Activated CD4-positive, alpha-beta T cell treated with anti-CD3 and anti-CD28 coated beads, Interleukin-2, amount 10 ng/mL, durations not matched to agents 24 days and 14 days (primary cell): ENCODE measurements at regions not wholly inside any gene's neighbourhood (a gene's known extent, or its start where the extent isn't known, plus 50 kb on each side); places are given as distances from the start of the nearest gene placed in this dataset.
"Not testable (repeated sequence)": the region's sequence is repeated elsewhere in the genome, so short reads cannot be mapped to it uniquely, and the experiment has no call there.

Experiments used
- DNase-seq: peaks from one replicate; pipeline ENCODE4 v3.0.0; 2022
- H3K27ac Mint-ChIP-seq: one replicate; pipeline ENCODE4 v1.8.0; 2022; ENCODE audit warnings: mild to moderate bottlenecking, mixed read lengths
- H3K27me3 Mint-ChIP-seq: one replicate; pipeline ENCODE4 v1.8.0; 2022; ENCODE audit warnings: mixed read lengths
- H3K36me3 Mint-ChIP-seq: one replicate; pipeline ENCODE4 v1.8.0; 2022; ENCODE audit warnings: low read depth, mild to moderate bottlenecking, mixed read lengths
- H3K4me1 Mint-ChIP-seq: one replicate; pipeline ENCODE4 v1.8.0; 2021; ENCODE audit warnings: mixed read lengths
- H3K4me3 Mint-ChIP-seq: one replicate; pipeline ENCODE4 v1.8.0; 2022; ENCODE audit warnings: mild to moderate bottlenecking, moderate library complexity, mixed read lengths
- H3K9me3 Mint-ChIP-seq: one replicate; pipeline ENCODE4 v1.8.0; 2021; ENCODE audit warnings: mixed read lengths
- intact Hi-C: fragments of 100-400 bp; cut with micrococcal nuclease; formaldehyde crosslinking; loops from one replicate; pipeline ENCODE4 v1.15.1; 2023

- H3K27ac Mint-ChIP-seq = no peak overlapping the region
- no peak overlapping the region for H3K4me3 Mint-ChIP-seq
- no peaks in the 10 kb centered on the region for H3K4me1 Mint-ChIP-seq
Measured at GRCh38 chr4:103397541-103397940, 199.4 kb upstream of the CENPE start.

GRCh38 chr4:103387508-103388011 is 189.4 kb upstream of the CENPE start:
- H3K4me3 Mint-ChIP-seq, intact Hi-C loops, H3K27ac Mint-ChIP-seq, H3K36me3 Mint-ChIP-seq, H3K9me3 Mint-ChIP-seq, DNase-seq, H3K4me1 Mint-ChIP-seq, H3K27me3 Mint-ChIP-seq: not testable (repeated sequence)

More at GRCh38 chr4:103397541-103397940, 199.4 kb upstream of the CENPE start:
- intact Hi-C loops = no loop called here
- no peaks in the 10 kb centered on the region for H3K27me3 Mint-ChIP-seq
- DNase-seq = no peak
- no peaks in the 10 kb centered on the region for H3K36me3 Mint-ChIP-seq
- H3K9me3 Mint-ChIP-seq = no peaks in the 10 kb centered on the region

- H3K9me3 Mint-ChIP-seq, H3K4me3 Mint-ChIP-seq, DNase-seq, H3K27me3 Mint-ChIP-seq, H3K36me3 Mint-ChIP-seq, intact Hi-C loops, H3K27ac Mint-ChIP-seq, H3K4me1 Mint-ChIP-seq: not testable (repeated sequence)
Measured at GRCh38 chr4:103385565-103385964, 187.4 kb upstream of the CENPE start.

GRCh38 chr4:103375278-103375677 is 177.1 kb upstream of the CENPE start:
- no peak for DNase-seq
- no peak overlapping the region for H3K27ac Mint-ChIP-seq
- H3K27me3 Mint-ChIP-seq = no peaks in the 10 kb centered on the region
- no peaks in the 10 kb centered on the region for H3K36me3 Mint-ChIP-seq
- no peak overlapping the region for H3K4me3 Mint-ChIP-seq
- intact Hi-C loops = no loop called here
- no peaks in the 10 kb centered on the region for H3K4me1 Mint-ChIP-seq
- H3K9me3 Mint-ChIP-seq = no peaks in the 10 kb centered on the region

GRCh38 chr4:103374758-103375157 is 176.6 kb upstream of the CENPE start:
- Mint-ChIP-seq H3K4me3 (no peak overlapping the region), H3K36me3 (no peaks in the 10 kb centered on the region), H3K27ac (no peak overlapping the region), H3K4me1 (no peaks in the 10 kb centered on the region), H3K27me3 (no peaks in the 10 kb centered on the region), H3K9me3 (no peaks in the 10 kb centered on the region)
- intact Hi-C loops = no loop called here
- DNase-seq = no peak

- Mint-ChIP-seq H3K9me3 (no peaks in the 10 kb centered on the region), H3K27ac (no peak overlapping the region), H3K4me1 (no peaks in the 10 kb centered on the region), H3K36me3 (no peaks in the 10 kb centered on the region), H3K27me3 (no peaks in the 10 kb centered on the region), H3K4me3 (no peak overlapping the region)
- intact Hi-C loops = no loop called here
- DNase-seq = no peak
Measured at GRCh38 chr4:103374306-103374705, 176.2 kb upstream of the CENPE start.

- H3K9me3 Mint-ChIP-seq = no peaks in the 10 kb centered on the region
- no peaks in the 10 kb centered on the region for H3K36me3 Mint-ChIP-seq
- no peak overlapping the region for H3K4me3 Mint-ChIP-seq
- no peak for DNase-seq
- intact Hi-C loops = no loop called here
- no peaks in the 10 kb centered on the region for H3K27me3 Mint-ChIP-seq
- no peak overlapping the region for H3K27ac Mint-ChIP-seq
- H3K4me1 Mint-ChIP-seq = no peaks in the 10 kb centered on the region
Measured at GRCh38 chr4:103372002-103372558, 173.9 kb upstream of the CENPE start.

GRCh38 chr4:103370336-103370735 is 172.2 kb upstream of the CENPE start:
- H3K36me3 Mint-ChIP-seq = no peaks in the 10 kb centered on the region

GRCh38 chr4:103365285-103365684 is 167.1 kb upstream of the CENPE start:
- H3K36me3 Mint-ChIP-seq = no peaks in the 10 kb centered on the region
- H3K9me3 Mint-ChIP-seq = no peaks in the 10 kb centered on the region
- no peaks in the 10 kb centered on the region for H3K27me3 Mint-ChIP-seq
- no peak overlapping the region for H3K27ac Mint-ChIP-seq
- intact Hi-C loops = no loop called here
- DNase-seq = no peak
- no peak overlapping the region for H3K4me3 Mint-ChIP-seq
- H3K4me1 Mint-ChIP-seq = no peaks in the 10 kb centered on the region

More at GRCh38 chr4:103370336-103370735, 172.2 kb upstream of the CENPE start:
- intact Hi-C loops = no loop called here
- H3K27me3 Mint-ChIP-seq = no peaks in the 10 kb centered on the region
- H3K27ac Mint-ChIP-seq = no peak overlapping the region
- no peak for DNase-seq
- no peaks in the 10 kb centered on the region for H3K9me3 Mint-ChIP-seq
- H3K4me1 Mint-ChIP-seq = no peaks in the 10 kb centered on the region
- H3K4me3 Mint-ChIP-seq = no peak overlapping the region

- H3K27ac Mint-ChIP-seq = no peak overlapping the region
- intact Hi-C loops = no loop called here
- peaks cover 7% of the 10 kb centered on the region for H3K9me3 Mint-ChIP-seq
Measured at GRCh38 chr4:103364083-103364482, 165.9 kb upstream of the CENPE start.

GRCh38 chr4:103361926-103362325 is 163.8 kb upstream of the CENPE start:
- no peaks in the 10 kb centered on the region for H3K36me3 Mint-ChIP-seq
- no peak for DNase-seq
- no peaks in the 10 kb centered on the region for H3K4me1 Mint-ChIP-seq
- intact Hi-C loops = no loop called here
- H3K9me3 Mint-ChIP-seq = peaks cover 8% of the 10 kb centered on the region
- no peak overlapping the region for H3K4me3 Mint-ChIP-seq
- no peaks in the 10 kb centered on the region for H3K27me3 Mint-ChIP-seq
- no peak overlapping the region for H3K27ac Mint-ChIP-seq

More at GRCh38 chr4:103364083-103364482, 165.9 kb upstream of the CENPE start:
- Mint-ChIP-seq H3K4me1 (no peaks in the 10 kb centered on the region), H3K4me3 (no peak overlapping the region), H3K27me3 (no peaks in the 10 kb centered on the region), H3K36me3 (no peaks in the 10 kb centered on the region)
- no peak for DNase-seq

- Mint-ChIP-seq H3K27ac (no peak overlapping the region), H3K4me3 (no peak overlapping the region), H3K4me1 (no peaks in the 10 kb centered on the region), H3K36me3 (no peaks in the 10 kb centered on the region), H3K27me3 (no peaks in the 10 kb centered on the region), H3K9me3 (peaks cover 8% of the 10 kb centered on the region)
- DNase-seq = no peak
- intact Hi-C loops = no loop called here
Measured at GRCh38 chr4:103359900-103360299, 161.8 kb upstream of the CENPE start.

GRCh38 chr4:103354006-103354405 is 155.9 kb upstream of the CENPE start:
- no peaks in the 10 kb centered on the region for H3K27me3 Mint-ChIP-seq
- no peaks in the 10 kb centered on the region for H3K4me1 Mint-ChIP-seq
- peaks cover under 1% of the 10 kb centered on the region for H3K9me3 Mint-ChIP-seq
- no peak for DNase-seq
- H3K27ac Mint-ChIP-seq = no peak overlapping the region
- H3K36me3 Mint-ChIP-seq = no peaks in the 10 kb centered on the region
- H3K4me3 Mint-ChIP-seq = no peak overlapping the region
- intact Hi-C loops = no loop called here

GRCh38 chr4:103329642-103330041 is 131.5 kb upstream of the CENPE start:
- intact Hi-C loops = no loop called here
- Mint-ChIP-seq H3K36me3 (no peaks in the 10 kb centered on the region), H3K4me1 (no peaks in the 10 kb centered on the region), H3K27ac (no peak overlapping the region), H3K27me3 (no peaks in the 10 kb centered on the region), H3K4me3 (no peak overlapping the region), H3K9me3 (peaks cover 3% of the 10 kb centered on the region)
- DNase-seq = no peak

- Mint-ChIP-seq H3K4me1 (no peaks in the 10 kb centered on the region), H3K36me3 (no peaks in the 10 kb centered on the region), H3K9me3 (no peaks in the 10 kb centered on the region), H3K27ac (no peak overlapping the region), H3K4me3 (no peak overlapping the region), H3K27me3 (no peaks in the 10 kb centered on the region)
- no peak for DNase-seq
- intact Hi-C loops = no loop called here
Measured at GRCh38 chr4:103324811-103325210, 126.7 kb upstream of the CENPE start.
